Cardiac fibroblast (primary cell): ENCODE measurements at regions not wholly inside any gene's neighbourhood (a gene's known extent, or its start where the extent isn't known, plus 50 kb on each side); places are given as distances from the start of the nearest gene placed in this dataset.

Source experiments
- DNase-seq, 2 donors: peaks; one replicate each; pipeline versions ENCODE4 v3.0.0 to v3.0.0-alpha.2; 2010; ENCODE audit warnings: low read depth in 2 of 2
- H3K4me3 ChIP-seq, 2 donors: replicated peaks in 1 of 2; 1 replicate in 1 of 2; 2 replicates in 1 of 2; pipeline ENCODE4 v1.5.1; 2011; ENCODE audit warnings: low read depth in 2 of 2, low read length in 2 of 2, mild to moderate bottlenecking in 2 of 2, moderate library complexity in 1 of 2
- CTCF ChIP-seq: IDR thresholded peaks from one replicate; pipeline ENCODE4 v1.5.1; 2011; ENCODE audit warnings: low read depth, mild to moderate bottlenecking, low read length, inconsistent platforms

GRCh38 chr3:88657459-88657858 is 450.0 kb upstream of the EPHA3 start:
- no peak for DNase-seq
- no peak for TF ChIP-seq CTCF
- no peak overlapping the region for H3K4me3 ChIP-seq

GRCh38 chr3:88661433-88661824 is 446.0 kb upstream of the EPHA3 start:
- no peak overlapping the region for H3K4me3 ChIP-seq
- no peak for DNase-seq
- TF ChIP-seq CTCF: no peak

- no peak for TF ChIP-seq CTCF
- no peak for DNase-seq
- no peak overlapping the region for H3K4me3 ChIP-seq
Measured at GRCh38 chr3:88668180-88668579, 439.2 kb upstream of the EPHA3 start.

DNA sequence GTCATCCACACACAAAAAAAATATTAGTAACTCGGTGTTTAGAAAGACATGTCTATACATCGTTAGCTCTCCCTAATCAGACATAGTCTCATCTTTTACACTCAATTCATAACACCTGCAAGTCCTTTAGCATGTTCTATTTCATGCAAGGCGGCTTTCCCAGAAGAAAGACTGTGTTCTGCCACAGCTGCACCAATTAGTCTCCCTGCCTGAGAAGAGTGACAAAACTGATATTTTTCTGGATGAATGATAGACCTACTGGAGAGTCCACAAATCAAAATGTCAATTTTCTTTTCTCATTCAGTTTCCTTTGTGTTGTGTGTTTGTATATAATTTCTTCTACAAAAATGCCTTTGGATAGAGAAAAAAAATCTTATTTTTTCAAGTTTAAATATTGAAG is 435.8 kb upstream of the EPHA3 start:
- H3K4me3 ChIP-seq: no peak overlapping the region
- no peak for DNase-seq
- no peak for TF ChIP-seq CTCF

- no peak for DNase-seq
- TF ChIP-seq CTCF: no peak
- H3K4me3 ChIP-seq: no peak overlapping the region
Measured at GRCh38 chr3:88677298-88677697, 430.1 kb upstream of the EPHA3 start.

DNA sequence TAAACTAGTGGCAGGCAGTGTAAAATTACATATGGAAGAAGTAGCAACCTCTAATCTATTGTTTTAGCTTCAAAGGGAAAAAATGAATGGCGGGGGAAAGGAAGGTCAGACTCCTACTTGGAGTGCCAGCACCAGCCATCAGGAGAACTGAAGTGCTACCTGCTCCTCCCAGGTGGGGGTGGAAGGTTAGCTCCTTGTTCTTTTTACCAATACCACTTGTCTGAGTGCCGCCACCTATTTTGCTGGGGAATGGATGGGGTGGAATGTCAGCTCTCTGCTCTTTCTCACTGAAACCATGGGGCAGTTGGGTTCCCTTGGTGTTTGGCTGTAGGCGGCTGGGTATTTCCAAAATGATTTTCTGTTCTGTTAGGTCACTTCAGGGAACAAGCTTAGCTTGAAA is 428.7 kb upstream of the EPHA3 start:
- TF ChIP-seq CTCF: no peak
- no peak overlapping the region for H3K4me3 ChIP-seq
- DNase-seq: no peak

GRCh38 chr3:88690287-88690686 is 417.1 kb upstream of the EPHA3 start:
- no peak overlapping the region for H3K4me3 ChIP-seq
- TF ChIP-seq CTCF: no peak
- DNase-seq: no peak
